ENCODE measurements at regions not wholly inside any gene's neighbourhood (a gene's known extent, or its start where the extent isn't known, plus 50 kb on each side); places are given as distances from the start of the nearest gene placed in this dataset.
"Not testable (repeated sequence)": the region's sequence is repeated elsewhere in the genome, so short reads cannot be mapped to it uniquely, and the experiment has no call there.

DNA sequence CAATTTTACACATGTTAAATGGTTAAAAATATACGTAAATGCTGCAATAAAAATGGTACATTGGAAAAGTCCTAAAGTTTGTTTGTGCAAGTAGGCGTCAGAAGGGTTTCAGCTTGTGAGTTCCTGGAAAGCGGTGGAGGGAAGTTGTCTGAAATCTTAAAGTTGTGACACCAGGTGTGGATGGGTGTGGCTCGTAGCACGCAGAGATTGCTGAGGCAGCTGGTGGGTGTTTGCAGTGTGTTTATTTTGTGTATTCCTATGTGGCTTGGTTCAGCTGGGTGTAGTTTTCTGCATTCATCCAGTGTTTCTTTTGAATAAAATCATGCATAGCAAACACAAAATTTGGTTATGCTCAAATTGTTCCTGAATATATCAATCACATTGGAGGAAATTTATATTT lies 136.8 kb upstream of the TBX3 start:
- no peak for DNase-seq

DNA sequence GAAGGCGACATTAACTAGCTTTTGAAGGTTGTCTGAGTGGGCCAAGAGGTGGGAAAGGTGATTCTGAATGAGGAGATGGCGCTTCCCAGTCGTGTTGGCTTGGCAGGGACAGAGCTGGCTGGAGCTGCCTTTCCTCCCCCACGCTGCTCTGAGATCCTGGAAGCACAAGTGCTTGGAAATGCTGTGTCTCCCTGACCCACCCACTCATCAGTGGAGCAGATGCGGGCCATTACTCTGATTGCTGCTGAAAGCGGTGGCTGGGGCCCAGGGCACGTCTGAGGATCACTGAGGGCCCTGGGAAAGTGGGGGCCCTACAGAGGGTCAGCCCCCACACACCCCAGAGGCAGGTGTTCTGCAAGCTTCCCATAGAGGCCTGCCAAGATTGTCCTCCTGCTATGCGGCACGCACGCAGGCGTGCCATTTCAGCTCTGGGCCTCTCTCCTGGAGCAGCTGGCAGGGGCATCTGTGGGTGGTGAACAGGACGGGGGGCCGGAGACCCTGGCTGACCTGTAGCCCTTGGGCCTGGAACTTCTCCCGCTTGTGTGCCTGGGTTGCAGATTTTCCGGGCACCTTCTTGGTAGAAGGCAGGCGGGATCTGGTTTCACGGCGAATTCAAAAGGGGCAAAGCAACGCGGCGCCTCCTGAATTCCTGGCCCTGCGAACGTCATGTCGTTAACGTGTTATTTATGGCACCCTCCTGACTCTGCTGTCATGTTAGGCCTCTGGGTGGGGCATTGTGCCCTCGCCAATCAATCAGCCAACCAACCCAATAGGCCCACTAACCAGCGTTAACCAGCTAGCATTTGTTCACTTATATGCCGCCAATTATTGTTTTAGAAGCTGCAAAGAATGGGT lies 133.8 kb upstream of the TBX3 start:
- DNase-seq = no peak

DNA sequence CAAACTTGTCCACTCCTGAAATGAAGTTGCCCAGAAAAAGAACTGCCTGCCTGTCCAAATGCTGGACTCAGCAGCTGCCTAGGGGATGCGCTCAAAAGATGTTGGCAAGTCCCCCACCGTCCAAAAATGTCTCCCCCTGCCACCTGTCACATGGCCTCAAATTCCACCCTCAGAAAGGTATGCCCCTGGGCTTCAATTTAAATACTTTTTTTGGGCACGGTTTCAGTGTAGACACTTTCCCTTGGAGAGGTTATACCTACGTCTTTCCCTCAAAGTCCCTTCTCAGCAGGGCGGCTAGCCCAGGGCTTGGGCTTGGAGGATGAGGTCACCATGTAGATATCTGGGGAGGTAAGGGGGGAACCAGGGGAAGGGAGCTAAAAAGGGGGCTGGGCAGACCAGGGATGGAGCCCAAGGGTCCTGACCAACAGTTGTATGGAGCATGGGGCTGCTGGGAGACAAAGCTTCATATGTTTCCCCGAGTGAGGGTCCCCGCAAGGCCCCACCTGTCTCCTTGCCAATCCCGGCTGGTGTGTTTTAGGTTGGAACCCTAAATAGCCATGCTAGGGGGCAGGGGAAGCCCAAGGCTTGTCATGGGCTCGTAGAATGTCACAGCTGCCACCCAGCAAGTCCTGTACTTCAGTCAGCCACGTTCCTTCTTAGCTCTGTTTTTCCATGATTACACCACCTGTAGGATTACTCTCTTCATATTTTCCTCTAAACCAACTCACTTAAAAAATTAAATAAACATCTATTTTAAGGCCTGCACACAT lies 131.2 kb upstream of the TBX3 start:
- no peak for DNase-seq

DNA sequence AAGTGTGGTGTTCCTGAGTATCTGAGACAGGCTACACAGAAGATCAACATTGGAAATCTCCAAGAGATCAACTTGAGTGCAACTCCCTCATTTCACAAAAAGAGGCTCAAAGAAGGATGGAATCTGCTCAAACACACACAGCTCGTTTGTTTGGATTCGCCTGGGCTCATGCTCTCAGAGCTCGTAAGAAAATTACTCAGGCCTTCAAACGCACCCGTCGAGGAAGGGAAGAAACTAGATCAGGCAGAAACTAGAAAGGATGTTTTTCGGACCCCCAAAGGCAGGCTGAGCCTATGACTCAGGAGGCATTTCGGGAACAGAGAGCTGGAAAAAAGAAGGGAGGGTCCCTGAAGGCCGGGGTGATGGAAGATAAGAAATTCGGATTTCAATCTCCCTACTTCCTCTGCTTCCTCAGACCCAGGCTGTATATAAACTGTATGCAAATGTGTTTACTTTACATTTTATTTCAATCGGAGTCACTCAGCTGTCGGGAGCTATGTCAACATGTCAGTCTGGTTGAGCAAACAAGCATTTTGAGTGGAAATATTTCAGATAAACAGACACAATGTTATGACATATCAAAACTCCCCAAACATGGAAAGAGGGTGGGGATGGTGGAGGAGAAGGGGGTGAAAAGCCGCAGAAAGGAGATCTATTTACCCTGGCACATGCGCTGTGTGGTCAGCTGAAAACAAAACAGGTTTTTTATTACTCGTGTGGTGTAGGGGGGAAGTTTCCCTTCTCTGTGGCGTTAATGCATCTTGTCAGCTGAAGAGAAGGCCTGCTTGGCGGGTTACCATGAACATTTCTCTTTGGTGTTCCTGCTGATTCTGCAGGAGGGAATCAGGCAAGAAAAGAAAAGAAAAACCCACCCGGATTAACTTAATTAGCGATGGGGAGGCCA lies 129.1 kb upstream of the TBX3 start:
- no peak for DNase-seq

DNA sequence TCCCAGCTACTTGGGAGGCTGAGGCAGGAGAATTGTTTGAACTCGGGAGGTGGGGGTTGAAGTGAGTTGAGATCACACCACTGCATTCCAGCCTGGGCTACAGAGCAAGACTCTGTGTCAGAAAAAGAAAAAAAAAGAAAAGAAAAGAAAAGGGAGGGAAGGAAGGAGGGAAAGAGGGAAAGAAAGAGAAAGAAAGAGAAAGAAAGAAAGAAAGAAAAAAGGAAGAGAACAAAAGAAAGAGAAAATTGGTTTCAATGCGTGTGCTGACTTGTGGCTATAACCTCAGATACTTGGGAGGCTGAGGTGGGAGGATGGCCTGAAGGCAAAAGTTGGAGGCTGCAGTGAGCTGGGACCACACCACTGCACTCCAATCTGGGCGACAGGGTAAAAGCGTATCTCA lies 128.4 kb upstream of the TBX3 start:
- no peak for DNase-seq

DNA sequence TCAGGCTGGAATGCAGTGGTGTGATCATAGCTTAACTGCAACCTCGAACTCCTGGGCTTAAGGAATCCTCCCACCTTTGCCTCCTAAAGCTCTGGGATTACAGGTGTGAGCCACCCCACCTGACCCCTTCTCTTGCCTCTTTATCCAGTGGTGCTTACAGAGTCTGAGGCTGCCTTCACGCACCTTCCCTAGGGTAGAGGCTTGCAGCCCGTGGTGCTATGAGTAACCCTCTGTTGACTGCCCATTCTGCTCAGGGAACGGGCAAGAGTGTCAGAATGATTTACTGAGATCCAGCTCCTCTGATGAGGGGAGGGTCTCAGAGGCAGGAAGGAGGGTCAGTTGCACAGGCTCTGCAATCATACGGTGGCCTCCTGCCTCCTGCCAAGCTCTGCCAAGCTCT lies 125.1 kb upstream of the TBX3 start:
- DNase-seq = no peak

DNA sequence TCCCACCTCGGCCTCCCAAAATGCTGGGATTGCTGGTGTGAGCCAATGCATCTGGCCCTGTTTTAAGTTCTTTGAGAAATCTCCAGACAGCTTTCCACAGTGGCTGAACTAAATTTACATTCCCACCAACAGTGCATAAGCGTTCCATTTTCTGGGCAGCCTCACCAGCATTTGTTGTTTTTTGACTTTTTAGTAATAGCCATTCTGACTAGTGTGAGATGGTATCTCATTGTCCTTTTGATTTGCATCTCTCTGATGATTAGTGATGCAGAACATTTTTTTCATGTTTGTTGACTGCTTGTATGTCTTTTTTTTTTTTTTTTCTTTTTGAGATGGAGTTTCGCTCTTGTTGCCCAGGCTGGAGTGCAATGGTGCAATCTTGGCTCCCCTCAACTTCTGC lies 117.4 kb upstream of the TBX3 start:
- not testable (repeated sequence) for DNase-seq

DNA sequence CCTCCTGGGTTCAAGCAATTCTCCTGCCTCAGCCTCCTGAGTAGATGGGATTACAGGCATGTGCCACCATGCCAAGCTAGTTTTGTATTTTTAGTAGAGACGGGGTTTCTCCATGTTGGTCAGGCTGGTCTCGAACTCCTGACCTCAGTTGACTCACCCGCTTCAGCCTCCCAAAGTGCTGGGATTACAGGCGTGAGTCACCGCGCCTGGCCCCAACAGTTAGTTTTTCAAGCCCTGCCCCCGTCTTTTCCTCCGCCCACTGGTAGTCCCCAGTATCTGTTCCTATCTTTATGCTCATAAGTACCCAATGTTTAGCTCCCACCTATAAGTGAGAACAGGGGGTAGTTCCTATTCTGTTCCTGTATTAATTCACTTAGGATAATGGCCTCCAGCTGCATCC lies 116.6 kb upstream of the TBX3 start:
- not testable (repeated sequence) for DNase-seq

DNA sequence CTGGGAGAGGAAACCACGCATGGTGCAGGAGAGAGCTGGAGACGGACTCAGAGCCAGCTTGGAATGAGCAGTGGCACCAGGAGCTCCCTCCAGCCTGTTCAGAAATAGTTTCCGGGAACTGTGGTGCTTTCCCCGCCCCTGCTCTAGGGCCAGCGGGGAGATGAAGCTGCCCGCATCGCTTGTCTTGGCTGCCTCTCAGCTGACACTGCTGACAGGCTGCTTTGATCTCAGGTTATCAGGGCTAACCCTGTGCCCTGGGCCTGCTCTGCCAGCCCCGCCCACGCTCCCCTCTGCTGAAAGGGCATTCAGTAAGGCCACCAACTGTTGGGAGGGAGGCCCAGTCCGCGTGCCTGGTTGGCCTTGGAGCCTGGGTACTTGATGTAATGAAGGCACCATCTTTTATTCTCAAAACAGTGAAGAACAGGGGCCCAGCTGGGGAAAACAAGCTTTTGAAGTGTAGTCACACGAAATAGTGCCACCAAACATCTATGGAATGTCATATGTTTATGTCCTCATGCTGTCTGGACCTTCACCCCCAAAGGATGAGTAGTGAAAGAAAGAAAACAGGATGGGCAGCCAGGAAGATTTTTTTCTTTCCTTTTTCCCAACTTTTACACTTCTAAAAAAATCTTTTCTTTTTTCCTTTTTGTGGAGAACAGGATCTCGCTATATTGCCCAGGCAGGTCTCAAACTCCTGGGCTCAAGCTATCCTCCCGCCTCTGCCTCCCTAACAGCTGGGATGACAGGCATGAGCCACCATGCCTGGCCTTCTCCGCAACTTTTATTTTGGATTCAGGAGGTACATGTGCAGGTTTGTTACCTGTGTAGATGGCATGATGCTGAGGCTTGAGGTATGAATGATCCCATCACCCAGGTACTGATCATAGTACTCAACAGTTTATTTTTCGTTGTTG lies 115.9 kb upstream of the TBX3 start:
- no peak for DNase-seq

DNA sequence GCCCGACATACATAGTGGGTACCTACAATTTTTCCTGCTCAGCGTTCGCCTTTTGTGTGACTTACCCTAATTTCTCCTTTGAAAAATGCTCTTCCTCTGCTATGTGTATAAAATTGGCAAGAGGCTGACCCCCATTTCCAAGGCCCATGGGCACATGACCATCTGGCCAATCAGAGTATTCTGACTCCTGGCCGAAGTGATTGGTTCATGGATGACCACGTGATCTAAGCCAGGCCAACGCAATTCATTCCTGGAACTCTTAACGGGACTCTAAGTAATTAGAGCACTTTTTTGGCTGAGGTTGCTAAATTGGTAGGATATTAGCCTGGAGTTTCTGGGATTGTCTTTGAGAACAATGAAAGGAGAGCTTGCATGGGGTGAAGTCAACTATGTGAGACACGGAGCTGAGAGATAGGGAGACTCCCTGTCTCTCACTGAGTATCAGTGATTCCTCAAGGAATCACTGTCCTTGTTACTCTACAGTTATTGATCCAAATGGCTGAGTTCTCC lies 110.1 kb upstream of the TBX3 start:
- no peak for DNase-seq

DNA sequence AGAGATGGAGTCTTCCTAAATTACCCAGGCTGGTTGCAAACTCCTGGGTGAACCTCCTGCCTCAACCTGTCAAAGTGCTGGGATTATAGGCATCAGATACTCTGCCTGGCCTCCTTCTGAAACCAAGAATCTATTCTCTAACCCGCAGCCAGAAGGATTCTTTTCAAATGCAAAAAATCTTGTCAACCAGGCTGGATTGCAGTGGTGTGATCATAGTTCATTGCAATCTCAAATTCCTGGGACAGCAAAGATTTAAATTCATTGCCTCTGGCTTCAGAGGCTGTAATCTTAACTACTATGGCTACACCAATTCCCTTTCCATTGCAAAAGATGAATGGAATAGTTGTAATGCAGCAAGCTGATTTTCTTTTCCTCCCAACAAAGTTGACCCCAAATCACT lies 106.3 kb upstream of the TBX3 start:
- no peak for DNase-seq

DNA sequence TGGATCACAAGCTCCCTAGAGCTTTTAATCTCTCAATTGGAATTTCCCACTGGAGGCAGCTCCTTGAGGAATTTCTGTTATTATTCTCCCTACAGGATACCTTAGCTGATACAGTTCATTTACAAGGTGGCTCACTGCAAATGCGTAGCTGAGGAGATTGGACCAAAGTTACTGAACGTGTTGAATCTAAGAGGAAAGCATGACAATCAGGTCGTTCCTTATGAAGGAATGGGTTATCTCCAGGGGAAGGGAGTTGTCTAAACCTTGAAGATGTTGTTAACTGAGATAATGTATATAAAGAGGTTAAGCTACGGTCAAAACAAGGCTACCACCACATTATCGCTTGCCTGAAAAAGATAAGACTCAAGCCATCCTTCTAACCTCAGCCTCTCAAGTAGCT lies 105.8 kb upstream of the TBX3 start:
- no peak for DNase-seq

DNA sequence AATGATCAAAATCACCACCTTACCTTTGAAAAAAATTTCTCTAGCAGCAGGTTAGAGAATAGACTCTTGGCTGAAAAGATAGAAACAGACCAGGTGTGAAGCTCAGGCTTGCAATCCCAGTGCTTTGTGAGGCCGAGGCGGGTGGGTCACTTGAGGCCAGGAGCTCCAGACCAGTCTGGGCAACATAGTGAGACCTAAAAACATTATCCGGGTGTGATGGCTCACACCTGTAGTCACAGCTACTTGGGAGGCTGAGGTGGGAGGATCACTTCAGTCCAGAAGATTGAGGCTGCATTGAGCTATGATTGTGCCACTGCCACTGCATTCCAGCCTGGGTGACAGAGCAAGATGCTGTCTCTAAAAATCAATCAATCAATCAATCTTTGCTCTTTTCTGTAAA lies 105.3 kb upstream of the TBX3 start:
- DNase-seq = no peak

DNA sequence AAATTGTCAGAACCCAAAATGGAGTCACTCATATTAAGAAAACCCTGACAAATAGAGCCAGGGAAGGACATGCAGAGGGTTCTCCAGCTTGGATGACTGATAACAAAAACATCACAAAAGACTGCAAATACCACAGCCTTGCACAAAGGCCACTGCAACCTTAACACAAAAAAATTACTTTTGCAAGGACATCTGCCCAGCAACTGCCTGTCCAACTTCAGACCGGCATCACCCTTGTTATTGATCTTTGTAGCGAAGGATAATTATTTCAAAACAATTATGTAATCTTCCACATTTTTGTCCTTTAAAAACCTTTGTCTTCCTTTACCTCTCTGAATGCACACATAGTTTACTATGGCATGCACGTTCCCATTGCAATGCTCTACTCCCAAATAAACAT lies 100.6 kb upstream of the TBX3 start:
- DNase-seq = no peak

DNA sequence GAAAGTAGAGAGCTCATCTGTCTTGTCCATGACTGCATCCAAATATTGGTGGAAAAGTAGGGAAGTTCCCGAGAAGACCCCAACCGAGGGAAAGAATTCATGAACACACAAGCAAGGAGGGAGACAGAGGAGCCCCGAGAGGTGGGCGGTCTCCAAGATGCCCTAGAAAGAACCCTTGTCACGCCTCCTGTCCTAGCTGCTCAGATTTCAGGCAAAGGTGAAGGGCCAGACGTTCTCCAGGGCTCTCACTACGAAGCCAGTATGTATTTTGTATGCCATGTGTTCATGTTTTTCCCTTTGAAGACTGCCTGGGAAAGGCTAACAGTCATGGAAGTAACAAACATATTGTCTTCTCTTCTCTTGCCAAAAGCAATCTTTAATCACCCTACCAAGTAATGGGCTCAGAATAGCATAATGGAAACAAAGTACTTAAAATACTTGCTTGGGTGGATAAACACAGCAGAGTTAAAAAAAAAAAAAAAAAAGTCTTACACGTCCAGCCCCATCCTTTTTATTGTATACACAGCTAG lies 99.2 kb upstream of the TBX3 start:
- DNase-seq = no peak

DNA sequence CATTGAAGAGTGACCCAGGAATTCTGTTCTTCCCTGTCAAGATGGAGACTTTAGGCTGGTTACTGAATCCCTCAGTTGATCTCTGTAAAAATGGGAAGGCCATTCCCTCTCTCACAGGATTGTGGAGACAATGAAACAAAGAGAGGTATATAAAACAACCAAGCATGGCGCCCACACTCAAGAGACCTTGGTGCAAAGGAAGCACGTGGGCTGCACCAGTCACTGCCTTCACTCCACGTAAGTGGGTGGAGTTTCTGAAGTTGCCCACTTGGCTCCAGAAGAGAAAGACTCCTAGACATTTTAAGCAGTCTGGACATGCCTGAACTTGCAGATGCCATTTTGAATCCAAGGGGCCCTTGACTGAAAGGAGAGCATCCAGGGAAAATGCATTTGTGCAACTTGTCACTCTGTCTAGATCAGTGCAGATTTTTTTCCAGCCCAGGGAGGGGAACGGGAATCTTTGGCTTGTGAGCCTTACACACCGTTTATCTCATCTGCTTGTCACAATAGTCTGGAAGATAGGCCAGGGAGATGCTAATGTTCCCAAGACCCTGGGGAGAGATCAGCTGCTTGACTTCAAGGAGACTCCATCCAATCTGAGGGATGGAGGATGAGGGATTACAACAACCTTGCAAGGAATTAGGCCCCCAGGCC lies 96.9 kb upstream of the TBX3 start:
- DNase-seq = no peak

DNA sequence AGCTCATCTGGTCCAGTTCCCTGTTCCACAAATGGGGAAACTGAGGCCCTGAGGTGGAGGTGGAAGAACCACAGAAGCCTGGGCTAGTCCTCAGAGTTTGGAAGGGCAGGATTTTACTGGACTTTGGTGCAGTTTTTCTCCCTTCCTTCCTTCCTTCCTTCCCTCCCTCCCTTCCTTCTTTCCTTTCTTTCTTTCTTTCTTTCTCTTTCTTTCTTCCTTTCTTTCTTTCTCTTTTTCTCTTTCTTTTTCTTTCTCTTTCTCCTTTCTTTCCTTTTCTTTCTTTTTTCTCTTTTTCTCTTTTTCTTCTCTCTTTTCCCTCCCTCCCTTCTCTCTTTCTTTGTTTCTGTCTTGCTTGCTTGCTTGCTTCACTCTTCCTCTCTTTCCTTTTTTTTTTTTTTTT lies 95.7 kb upstream of the TBX3 start:
- no peak for DNase-seq

DNA sequence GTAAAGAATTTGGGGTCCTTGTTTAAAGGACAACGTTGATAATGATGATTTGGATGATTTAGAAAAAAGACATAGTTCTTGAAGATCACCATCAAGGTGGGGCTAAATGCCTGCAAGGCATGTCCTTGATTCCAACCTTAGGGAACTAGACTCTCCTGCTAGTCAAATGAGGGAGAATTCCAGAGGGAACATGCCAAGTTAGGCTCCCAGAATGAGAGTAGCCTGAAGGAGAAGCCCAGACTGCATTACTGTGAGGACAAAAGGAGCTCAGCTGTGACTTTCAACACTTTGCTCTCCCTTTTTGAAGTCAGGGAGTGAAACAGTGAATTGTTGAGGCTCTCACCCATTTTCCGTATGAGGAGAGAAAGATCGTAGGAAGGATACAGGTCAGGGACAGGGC lies 95.2 kb upstream of the TBX3 start:
- DNase-seq = no peak

DNA sequence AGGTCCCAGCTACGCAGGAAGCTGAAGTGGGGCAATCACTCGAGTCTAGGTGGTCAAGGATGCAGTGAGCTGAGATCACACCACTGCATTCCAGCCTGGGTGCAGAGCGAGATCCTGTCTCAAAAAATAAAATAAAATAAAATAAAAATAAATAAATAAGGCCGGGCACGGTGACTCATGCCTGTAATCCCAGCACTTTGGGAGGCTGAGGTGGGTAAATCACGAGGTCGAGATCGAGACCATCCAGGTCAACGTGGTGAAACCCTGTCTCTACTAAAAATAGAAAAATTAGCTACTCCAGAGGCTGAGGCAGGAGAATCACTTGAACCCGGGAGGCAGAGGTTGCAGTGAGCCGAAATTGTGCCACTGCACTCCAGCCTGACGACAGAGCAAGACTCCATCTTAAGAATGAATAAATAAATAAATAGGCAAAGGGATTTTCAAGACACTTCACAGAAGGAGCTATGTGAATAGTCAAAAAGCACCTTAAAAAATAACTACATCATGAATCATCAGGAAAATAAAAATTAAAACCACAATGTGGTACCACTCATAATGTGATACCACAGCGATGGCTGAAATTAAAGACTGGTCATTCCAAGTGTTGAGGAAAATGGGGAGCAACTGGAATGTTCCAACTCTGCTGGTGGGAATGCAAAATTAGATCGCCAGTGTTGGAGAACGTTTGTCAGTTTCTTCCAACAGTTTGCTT lies 92.9 kb upstream of the TBX3 start:
- no peak for DNase-seq

DNA sequence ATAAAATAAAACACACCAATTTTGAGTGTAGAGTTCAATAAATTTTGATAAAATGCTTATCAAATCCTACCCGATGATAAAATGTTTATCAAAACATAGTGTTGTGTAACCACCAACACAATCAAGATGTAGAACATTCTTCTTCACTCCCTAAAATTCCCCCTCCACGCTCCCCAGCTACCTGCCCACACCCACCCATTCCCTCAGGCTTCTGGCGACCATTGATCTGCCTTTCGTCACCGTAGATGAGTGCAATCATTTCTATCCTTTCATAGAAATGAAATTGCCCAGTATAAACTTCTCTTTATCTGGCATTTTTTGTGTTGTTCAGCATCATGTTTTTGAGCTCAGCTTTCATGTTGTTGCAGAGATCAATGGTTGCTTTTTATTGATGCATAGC lies 90.7 kb upstream of the TBX3 start:
- DNase-seq = no peak

DNA sequence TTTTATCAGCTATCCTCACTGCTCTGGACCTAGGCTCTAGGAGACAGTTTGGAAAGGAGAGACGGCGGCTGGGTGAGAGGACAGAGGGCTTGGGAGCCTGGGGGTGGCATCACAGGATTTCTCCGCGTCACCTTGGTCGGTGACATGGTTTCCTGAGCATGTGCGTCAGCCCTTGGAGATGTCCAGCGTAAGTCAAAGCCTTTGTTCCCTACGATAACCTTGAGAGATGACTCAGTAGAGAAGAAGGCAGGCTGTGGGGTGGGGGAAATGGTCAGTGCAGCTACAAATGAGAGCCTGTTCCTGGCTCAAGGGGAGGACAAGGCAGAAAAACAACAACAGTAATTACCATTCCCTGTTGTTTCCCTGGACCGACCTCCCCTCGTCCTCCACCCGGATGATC lies 90.2 kb upstream of the TBX3 start:
- no peak for DNase-seq
